22Rv1 (cell line): ENCODE measurements at regions not wholly inside any gene's neighbourhood (a gene's known extent, or its start where the extent isn't known, plus 50 kb on each side); places are given as distances from the start of the nearest gene placed in this dataset.

Source experiments
- CTCF ChIP-seq: fragments of 450-650 bp; IDR thresholded peaks from 2 replicates; pipeline ENCODE4 v1.5.1; 2017; ENCODE audit warnings: mild to moderate bottlenecking
- ZFX ChIP-seq: fragments of 450-650 bp; IDR thresholded peaks from 2 replicates; pipeline ENCODE4 v1.6.1; 2017; ENCODE audit warnings: antibody characterized with exemption, borderline replicate concordance

- TF ChIP-seq CTCF (no peak), ZFX (no peak)
These were observed 173.6 kb upstream of the RAB4A start for GRCh38 chr1:229097356-229097755.
